AG09319 (cell line): ENCODE measurements at regions not wholly inside any gene's neighbourhood (a gene's known extent, or its start where the extent isn't known, plus 50 kb on each side); places are given as distances from the start of the nearest gene placed in this dataset.

Experiments used
- DNase-seq: peaks from one replicate; pipeline ENCODE4 v3.0.0-alpha.2; 2010; ENCODE audit warnings: low read depth; ENCODE audit errors: extremely low read depth
- TF ChIP-seq, protein P1 (sequence below): IDR thresholded peaks from 2 replicates; pipeline ENCODE4 v1.5.1; 2011; ENCODE audit warnings: low read depth, mild to moderate bottlenecking, inconsistent platforms, low read length, moderate library complexity

DNA sequence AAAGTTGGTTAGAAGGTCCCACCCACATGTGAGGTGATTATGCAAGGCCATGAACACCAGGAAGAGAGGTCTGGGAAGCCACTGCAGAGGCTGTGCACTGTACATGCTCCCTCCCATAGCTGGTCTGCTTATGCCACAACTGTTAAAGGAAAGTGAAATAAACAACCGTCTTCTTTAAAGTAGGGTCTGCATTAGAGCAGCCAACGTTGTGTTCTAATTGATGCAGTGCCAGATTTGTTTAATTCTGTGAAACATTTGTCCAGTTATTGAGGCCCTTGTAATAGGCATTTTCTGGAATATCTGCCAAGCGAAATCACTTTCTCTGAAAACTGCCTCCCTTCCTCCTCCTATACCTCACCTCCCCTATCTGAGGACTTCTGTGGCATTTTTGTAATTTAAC lies 224.0 kb upstream of the LNX1 start:
- no peak for DNase-seq
- TF ChIP-seq, protein P1, sequence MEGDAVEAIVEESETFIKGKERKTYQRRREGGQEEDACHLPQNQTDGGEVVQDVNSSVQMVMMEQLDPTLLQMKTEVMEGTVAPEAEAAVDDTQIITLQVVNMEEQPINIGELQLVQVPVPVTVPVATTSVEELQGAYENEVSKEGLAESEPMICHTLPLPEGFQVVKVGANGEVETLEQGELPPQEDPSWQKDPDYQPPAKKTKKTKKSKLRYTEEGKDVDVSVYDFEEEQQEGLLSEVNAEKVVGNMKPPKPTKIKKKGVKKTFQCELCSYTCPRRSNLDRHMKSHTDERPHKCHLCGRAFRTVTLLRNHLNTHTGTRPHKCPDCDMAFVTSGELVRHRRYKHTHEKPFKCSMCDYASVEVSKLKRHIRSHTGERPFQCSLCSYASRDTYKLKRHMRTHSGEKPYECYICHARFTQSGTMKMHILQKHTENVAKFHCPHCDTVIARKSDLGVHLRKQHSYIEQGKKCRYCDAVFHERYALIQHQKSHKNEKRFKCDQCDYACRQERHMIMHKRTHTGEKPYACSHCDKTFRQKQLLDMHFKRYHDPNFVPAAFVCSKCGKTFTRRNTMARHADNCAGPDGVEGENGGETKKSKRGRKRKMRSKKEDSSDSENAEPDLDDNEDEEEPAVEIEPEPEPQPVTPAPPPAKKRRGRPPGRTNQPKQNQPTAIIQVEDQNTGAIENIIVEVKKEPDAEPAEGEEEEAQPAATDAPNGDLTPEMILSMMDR, result no peak

- TF ChIP-seq, protein P1, result no peak
- DNase-seq, result no peak
Observed at GRCh38 chr4:53813998-53814397, 222.7 kb upstream of the LNX1 start.

DNA sequence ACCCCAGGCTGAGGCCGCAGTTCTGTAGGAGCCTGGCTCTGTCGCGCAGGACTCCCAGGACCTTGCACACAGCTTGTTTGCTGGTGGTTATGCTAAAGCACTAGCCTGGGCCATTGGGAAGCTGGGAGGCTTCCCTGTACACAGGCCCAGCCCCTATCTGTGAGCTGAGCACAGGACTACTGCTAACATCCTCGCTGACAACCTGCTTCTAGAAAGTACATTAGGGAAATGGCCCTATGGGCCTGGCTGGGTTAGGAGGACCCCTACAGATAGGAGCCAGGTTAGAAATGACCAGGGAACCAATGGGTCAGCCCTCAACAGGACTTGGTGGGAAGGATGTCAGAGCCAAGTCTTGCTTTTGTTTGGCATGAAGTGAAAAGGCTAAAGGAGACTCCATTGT lies 219.4 kb upstream of the LNX1 start:
- TF ChIP-seq, protein P1, result no peak

GRCh38 chr4:53809816-53810215 lies 218.5 kb upstream of the LNX1 start:
- TF ChIP-seq, protein P1, result no peak
- DNase-seq, result no peak

More for the DNA sequence above, 219.4 kb upstream of the LNX1 start:
- DNase-seq, result no peak

DNA sequence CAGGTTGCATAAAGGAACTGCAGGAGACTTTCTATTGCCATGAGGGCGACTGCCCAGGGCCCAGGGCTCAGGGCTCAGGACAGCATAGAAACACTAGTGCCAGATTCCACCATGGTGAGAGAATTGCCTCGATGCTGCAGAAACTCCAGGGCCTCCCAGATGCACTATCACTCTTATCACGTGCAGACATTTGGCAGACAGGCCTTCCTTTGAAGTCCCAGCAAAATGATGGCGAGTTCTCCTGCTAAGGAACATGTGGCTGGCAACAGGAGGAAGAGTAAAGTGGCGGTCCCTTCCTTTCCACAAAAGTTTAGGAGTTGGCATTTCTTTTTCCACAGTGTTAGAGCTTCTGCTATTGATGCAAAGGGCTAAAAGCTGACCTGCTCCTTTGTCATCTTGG lies 214.0 kb upstream of the LNX1 start:
- TF ChIP-seq, protein P1, result no peak
- DNase-seq, result no peak

GRCh38 chr4:53804719-53805118 lies 213.4 kb upstream of the LNX1 start:
- no peak for DNase-seq
- TF ChIP-seq, protein P1, result peak; percentile 10

DNA sequence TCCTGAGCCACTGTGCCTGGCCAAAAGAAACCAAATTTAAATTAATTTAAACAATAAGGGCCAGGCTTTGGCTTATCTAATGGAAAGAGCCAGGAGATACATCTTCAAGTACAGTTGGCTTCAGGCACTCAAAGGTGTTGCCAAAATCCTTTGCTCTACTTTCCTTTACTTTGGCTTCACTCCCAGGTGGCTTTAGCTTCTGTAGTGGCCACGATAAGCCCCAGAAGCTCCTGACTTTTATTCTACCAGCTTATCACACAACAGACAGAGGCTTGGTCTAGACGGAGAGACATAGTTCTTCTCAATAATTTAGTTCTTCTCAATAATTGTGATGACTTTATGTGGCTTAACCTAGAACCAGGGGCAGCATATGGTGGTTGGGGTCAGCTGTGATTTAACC lies 211.2 kb upstream of the LNX1 start:
- TF ChIP-seq, protein P1, result no peak
- no peak for DNase-seq

DNA sequence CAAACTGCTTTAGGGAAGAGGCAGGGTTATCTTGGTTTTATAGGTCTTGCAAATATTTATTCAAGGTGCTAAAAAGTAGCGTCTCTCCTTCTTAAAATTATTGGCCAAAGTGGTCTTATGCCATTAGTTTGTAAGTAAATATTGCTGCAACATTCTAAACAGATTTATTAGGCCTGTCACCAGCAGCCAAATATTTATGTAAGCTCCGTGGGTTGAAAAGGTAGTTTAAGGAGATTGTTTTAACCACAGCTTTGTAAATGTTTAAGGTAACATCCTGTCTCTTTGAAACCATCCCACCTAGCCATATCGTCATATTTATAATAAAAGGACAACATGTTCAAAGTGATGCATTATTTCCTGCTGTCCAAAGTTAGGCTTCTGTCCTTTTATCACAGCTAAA lies 210.1 kb upstream of the LNX1 start:
- TF ChIP-seq, protein P1, result no peak

More for the DNA sequence above, 210.1 kb upstream of the LNX1 start:
- no peak for DNase-seq
